NCI-H1105 treated with DMSO at 0.1 percent for 48 hours (cell line): ENCODE measurements at regions not wholly inside any gene's neighbourhood (a gene's known extent, or its start where the extent isn't known, plus 50 kb on each side); places are given as distances from the start of the nearest gene placed in this dataset.

Source experiments
- DNase-seq: peaks from one replicate; lab custom pipeline; 2025; lab: John Stamatoyannopoulos, UW

- DNase-seq, result no peak
Observed at GRCh38 chr22:48057116-48057835, 1294.8 kb downstream of the TBC1D22A start.

DNA sequence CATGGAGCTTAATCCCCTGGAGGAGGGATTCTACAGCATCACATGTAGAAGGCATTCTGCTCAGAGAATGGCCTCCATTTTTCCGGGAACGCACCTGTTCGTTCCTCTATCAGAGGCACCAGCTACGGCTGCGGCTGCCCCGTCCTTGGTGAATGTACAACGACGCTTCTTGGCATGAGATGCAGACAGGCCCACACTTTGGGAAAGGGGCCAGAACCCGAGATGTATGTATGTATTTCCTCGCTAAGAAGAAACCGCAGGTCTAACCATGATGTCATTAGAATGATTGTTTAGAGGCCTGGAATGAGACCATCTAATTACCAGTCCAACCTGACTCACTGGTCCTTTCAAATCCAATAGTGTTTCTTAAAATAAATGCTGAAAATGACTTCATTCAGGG lies 1293.4 kb downstream of the TBC1D22A start:
- DNase-seq, result no peak

- no peak for DNase-seq
Observed at GRCh38 chr22:48055185-48055584, 1292.7 kb downstream of the TBC1D22A start.

DNA sequence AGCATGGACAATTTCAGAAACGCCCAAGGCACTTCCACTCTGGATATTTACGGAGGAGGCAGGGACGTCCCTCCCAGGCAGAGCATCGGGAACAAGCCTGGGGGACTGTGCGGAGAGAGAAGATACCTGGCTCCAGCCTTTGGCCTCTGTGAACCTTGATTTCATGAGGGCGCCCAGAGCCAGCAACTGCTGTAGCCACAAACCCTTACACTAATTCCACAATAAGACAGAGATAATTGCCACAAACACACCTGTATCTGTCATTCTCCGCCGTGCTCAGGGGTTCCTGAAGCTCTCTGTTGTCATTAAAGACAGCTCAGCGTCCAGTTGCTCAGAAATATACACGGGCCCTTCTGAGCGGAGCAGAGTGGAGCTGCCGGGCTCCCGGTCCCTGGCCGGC lies 1292.1 kb downstream of the TBC1D22A start:
- no peak for DNase-seq

GRCh38 chr22:48053973-48054372 lies 1291.5 kb downstream of the TBC1D22A start:
- DNase-seq, result no peak

GRCh38 chr22:48053486-48053885 lies 1291.0 kb downstream of the TBC1D22A start:
- no peak for DNase-seq

DNA sequence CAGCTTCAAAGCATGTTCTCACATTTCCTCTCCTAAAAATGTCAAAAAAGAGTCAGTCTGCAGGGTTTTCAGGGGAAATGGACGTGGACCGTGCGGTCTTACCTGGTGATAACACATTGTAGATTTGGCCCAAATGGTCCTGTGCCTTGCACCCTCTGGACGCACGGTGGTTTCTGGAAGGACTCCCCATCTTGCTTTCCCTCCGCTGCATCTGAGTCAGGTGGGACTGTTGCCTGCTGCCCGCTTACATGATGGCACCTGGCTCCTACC lies 1290.1 kb downstream of the TBC1D22A start:
- no peak for DNase-seq

DNA sequence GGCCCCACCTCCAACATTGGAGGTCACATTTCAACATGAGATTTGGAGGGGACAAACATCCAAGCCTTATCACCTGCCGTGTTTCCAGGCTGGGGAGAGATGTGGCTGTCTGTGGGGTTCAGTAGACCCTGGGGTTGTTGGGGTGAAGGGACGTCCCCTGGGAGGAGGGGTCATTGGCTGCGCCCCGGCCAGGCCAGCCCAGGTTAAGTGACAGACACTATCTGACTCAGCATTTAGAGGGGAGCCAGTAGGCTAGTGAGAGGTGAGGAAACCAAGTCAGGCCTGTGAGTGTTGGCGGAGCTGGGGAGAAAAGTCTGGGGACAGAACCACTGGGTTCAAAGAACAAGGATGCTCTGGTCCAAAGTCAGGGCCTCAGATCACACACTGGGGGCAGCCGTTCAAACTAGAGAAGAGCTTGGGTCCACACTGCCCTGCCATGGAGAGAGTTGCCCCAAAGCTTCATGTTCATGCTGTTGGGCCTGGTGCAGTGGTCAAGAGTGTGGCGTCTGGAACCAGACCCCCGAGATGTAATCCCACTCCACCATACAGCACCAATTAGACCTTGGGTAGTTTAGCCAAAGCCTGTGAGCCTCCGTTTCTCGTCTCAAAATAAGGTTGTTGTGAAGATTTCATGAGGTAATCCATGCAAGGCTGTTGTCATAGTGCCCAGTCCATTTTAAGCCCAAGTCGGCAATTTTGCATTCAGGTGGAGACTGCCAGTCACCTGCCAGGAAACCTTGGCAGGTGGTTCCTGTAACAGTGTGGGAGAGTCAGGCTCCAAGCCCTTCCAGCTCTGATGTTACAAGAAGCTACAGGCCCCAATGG lies 1289.6 kb downstream of the TBC1D22A start:
- DNase-seq, result no peak

DNA sequence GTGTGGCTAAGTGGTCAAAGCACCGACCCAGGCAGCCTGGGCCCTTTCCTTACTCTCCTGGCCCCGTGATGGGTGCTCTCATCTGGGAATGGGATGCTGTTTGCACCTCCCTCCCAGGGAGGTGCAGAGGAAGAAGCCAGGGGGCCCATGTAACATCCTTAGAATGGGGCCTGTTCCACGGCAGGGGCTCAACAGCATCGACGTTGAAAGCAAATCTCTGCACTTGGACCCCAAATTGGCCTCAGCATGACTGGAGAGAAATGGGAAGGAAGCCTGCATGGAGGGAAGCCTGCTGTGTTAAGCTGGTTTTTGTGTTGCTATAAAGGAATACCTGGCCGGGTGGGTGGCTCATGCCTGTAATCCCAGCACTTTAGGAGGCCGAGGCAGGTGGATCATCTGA lies 1288.4 kb downstream of the TBC1D22A start:
- no peak for DNase-seq

DNA sequence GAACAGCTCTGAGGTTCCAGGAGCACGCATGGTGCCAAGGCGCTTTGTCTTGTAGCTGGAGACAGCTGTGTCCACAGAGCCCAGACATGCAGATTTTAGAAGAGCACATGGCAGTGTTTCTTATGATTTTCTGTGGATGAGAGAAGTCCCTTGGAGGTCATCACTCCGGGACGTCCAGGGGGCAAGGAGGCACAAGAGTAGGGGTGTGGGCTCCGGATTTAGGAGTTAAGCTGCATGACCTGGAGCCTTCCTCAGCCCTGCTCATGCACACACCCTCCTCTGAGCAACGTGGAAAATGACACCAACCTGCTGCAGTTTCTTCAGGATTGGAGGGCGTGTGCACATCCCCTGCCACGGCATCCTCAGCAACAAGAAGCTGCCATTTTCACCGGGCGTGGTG lies 1286.7 kb downstream of the TBC1D22A start:
- no peak for DNase-seq

GRCh38 chr22:48047722-48048500 lies 1285.5 kb downstream of the TBC1D22A start:
- DNase-seq, result no peak

GRCh38 chr22:48045369-48045768 lies 1282.9 kb downstream of the TBC1D22A start:
- DNase-seq, result no peak

- no peak for DNase-seq
Observed at GRCh38 chr22:48044487-48045060, 1282.1 kb downstream of the TBC1D22A start.

GRCh38 chr22:48043581-48043980 lies 1281.1 kb downstream of the TBC1D22A start:
- no peak for DNase-seq

GRCh38 chr22:48042621-48043395 lies 1280.4 kb downstream of the TBC1D22A start:
- DNase-seq, result no peak

GRCh38 chr22:48039326-48039725 lies 1276.9 kb downstream of the TBC1D22A start:
- DNase-seq, result no peak

GRCh38 chr22:48037618-48038017 lies 1275.2 kb downstream of the TBC1D22A start:
- no peak for DNase-seq

GRCh38 chr22:48035897-48036296 lies 1273.4 kb downstream of the TBC1D22A start:
- DNase-seq, result no peak

DNA sequence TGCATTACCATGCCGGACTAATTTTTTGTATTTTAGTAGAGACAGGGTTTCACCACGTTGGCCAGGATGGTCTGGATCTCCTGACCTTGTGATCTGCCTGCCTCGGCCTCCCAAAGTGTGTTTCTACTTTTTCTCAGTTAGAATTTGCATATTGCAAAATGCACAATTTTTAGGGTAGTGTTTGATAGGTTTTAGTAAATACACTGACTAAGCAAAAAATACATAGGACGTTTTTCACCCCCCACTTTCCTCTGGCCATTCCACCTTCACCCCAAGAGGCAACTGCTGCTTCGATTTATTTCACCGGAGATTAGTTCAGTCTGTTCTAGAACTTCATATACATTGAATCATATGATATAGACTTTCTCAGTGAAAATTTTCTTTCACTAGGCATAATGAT lies 1269.1 kb downstream of the TBC1D22A start:
- DNase-seq, result no peak

DNA sequence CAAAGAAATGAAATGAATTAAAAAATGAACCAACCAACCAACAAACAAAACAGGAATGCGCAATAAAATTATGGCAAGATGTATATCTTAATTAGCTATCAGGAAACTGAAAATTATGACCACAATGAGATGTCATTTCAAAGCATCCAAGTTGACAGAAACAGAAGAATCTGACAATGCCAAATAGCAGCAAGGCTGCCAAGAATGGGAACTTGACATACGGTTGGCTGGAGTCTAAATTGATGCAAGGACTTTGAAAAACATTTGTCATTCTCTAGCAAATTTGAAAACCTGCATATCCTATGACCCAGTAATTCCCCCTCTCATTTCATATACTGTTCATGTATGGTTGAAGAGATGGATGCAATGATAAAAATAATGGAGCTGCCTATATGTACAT lies 1262.6 kb downstream of the TBC1D22A start:
- no peak for DNase-seq

DNA sequence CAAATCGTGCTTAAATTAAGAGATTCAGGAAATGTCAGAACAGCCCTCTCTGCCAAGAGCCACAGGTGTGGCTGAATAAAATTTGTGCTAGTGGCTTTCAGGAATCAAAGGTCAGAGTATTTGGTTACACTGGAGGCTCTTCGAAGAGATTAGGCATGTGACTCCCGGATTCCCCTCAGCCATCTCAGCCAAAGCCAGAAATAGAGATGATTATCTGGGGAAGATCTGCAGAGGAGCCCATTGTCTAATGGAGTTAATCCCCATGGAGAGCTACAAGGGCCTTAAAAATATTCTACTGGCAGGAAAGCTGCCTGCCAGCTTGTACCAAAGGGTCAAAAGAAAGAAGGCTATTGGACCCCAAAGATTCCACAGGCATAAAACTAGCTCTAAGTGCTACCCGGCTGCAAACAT lies 1259.5 kb downstream of the TBC1D22A start:
- DNase-seq, result no peak

GRCh38 chr22:48018346-48018745 lies 1255.9 kb downstream of the TBC1D22A start:
- no peak for DNase-seq
